ENCODE measurements at regions not wholly inside any gene's neighbourhood (a gene's known extent, or its start where the extent isn't known, plus 50 kb on each side); places are given as distances from the start of the nearest gene placed in this dataset.

- no peaks in the 10 kb centered on the region for H3K27me3 ChIP-seq (ENCODE audit: control insufficient read depth in 2 of 2, insufficient read depth in 2 of 2, low read length in 2 of 2)
- H3K4me1 ChIP-seq (ENCODE audit: control insufficient read depth, extremely low read depth, insufficient read depth, low read length) = no peaks in the 10 kb centered on the region
- intact Hi-C loops (cut with micrococcal nuclease) (no loop called here), dilution Hi-C loops (cut with MboI; ENCODE audit: extremely low pct_ligation_motif_present, low sequenced_read_pairs) (no loop called here)
- no TSS peak for BruUV-seq (replicated peaks)
- H3K4me2 ChIP-seq (ENCODE audit: insufficient read depth, low read length) = no peak overlapping the region
- POLR2A ChIA-PET = no interaction called here
- H3K79me2 ChIP-seq (ENCODE audit: control insufficient read depth, insufficient read depth, low read length) = no peaks in the 10 kb centered on the region
- no peak overlapping the region for H3K9ac ChIP-seq (replicated peaks; ENCODE audit: extremely low read depth, insufficient read depth, low read length)
- no peak overlapping the region for H2AFZ ChIP-seq (ENCODE audit: low read depth, low read length)
- H4K20me1 ChIP-seq (replicated peaks; ENCODE audit: control insufficient read depth, extremely low read depth, insufficient read depth, low read length) = no peaks in the 10 kb centered on the region
- H3K9me3 ChIP-seq (replicated peaks; ENCODE audit: control insufficient read depth, insufficient read depth, low read length) = peaks cover 5% of the 10 kb centered on the region
- no peak overlapping the region for H3K27ac ChIP-seq (ENCODE audit: insufficient read depth, low read depth, low read length)
- no peaks in the 10 kb centered on the region for H3K36me3 ChIP-seq (ENCODE audit: control insufficient read depth in 2 of 2, extremely low read depth in 1 of 2, insufficient read depth in 2 of 2, low read length in 2 of 2)
- no peak overlapping the region for H3K4me3 ChIP-seq (replicated peaks in 1 of 3; ENCODE audit: insufficient read depth in 1 of 3, low read depth in 1 of 3, low read length in 3 of 3)
- TF ChIP-seq JUN (IDR thresholded peaks at IDR 0.05; ENCODE audit: borderline replicate concordance, insufficient read depth, insufficient read length, low read depth) (no peak), CTCF (IDR thresholded peaks at IDR 0.05; ENCODE audit: extremely low read depth in 1 of 2, insufficient read depth in 1 of 2, low read depth in 1 of 2, low read length in 2 of 2) (no peak), MYC (IDR thresholded peaks at IDR 0.05; ENCODE audit: low read depth, low read length) (no peak), POLR2A (IDR thresholded peaks at IDR 0.05; ENCODE audit: low read depth, low read length) (no peak), GATA2 (IDR thresholded peaks at IDR 0.05; ENCODE audit: insufficient read depth, insufficient read length, low read depth, low read length) (no peak), FOS (IDR thresholded peaks at IDR 0.05; ENCODE audit: borderline replicate concordance, insufficient read depth, low read length) (no peak), MAX (IDR thresholded peaks at IDR 0.05; ENCODE audit: insufficient read depth, insufficient read length) (no peak), POLR2AphosphoS5 (IDR thresholded peaks at IDR 0.05; ENCODE audit: insufficient read depth, low read depth, low read length) (no peak), EZH2 (IDR thresholded peaks at IDR 0.05; ENCODE audit: borderline replicate concordance, low read depth, low read length, severe bottlenecking) (no peak)
- DNase-seq (ENCODE audit: low read depth, low spot score) (no peak), FAIRE-seq (no peak)
- no peaks in the 10 kb centered on the region for H3K9me1 ChIP-seq (replicated peaks; ENCODE audit: control insufficient read depth, extremely low read depth, insufficient read depth, low read length)
- CTCF ChIA-PET = no interaction called here
Observed at GRCh38 chr17:71558901-71559300, 561.9 kb upstream of the SOX9 start.

All from endothelial cell of umbilical vein (primary cell).